Nephron (organoid): ENCODE measurements at regions not wholly inside any gene's neighbourhood (a gene's known extent, or its start where the extent isn't known, plus 50 kb on each side); places are given as distances from the start of the nearest gene placed in this dataset.

Source experiments
- H3K27ac Mint-ChIP-seq, 3 experiments: 2 replicates each; pipeline ENCODE4 v1.8.0; 2020; ENCODE audit warnings: mixed read lengths in 3 of 3, mild to moderate bottlenecking in 2 of 3, moderate library complexity in 1 of 3
- H3K27me3 Mint-ChIP-seq: 2 replicates; pipeline ENCODE4 v1.8.0; 2021; ENCODE audit warnings: low read depth, mild to moderate bottlenecking, moderate library complexity, mixed read lengths
- H3K36me3 Mint-ChIP-seq: 2 replicates; pipeline ENCODE4 v1.8.0; 2020; ENCODE audit warnings: low read depth, mixed read lengths
- H3K4me1 Mint-ChIP-seq: 2 replicates; pipeline ENCODE4 v1.8.0; 2020; ENCODE audit warnings: mixed read lengths
- H3K4me3 Mint-ChIP-seq, 3 experiments: 2 replicates each; pipeline ENCODE4 v1.8.0; 2020; ENCODE audit warnings: mild to moderate bottlenecking in 3 of 3, mixed read lengths in 3 of 3, moderate library complexity in 2 of 3
- H3K9me3 Mint-ChIP-seq: 2 replicates; pipeline ENCODE4 v1.8.0; 2020; ENCODE audit warnings: mixed read lengths
- TF ChIP-seq, protein P1 (sequence below), 3 experiments: fragments of 200-600 bp; sonication (generic); IDR thresholded peaks; one replicate each; pipeline ENCODE4 v1.5.0; 2021; ENCODE audit warnings: antibody characterized with exemption in 3 of 3; ENCODE audit not compliant: unreplicated experiment in 3 of 3

DNA sequence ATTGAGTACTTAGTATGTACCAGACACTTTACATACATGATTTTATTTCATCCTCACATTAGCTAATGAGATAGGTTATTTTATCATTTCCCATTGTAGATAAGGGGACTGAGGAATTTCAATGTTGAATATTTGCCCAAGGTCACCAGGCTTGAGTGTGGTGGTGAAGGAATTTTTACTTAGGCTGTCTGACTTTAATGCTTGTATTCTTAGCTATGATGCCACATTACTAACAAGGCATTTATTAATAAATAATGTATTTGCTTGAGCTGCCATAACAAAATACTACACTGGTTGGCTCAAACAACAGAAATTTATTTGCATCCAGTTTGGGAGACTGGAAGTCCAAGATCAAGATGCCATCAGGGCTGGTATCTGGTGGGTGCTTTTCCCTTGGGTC lies 250.9 kb downstream of the GPD2 start:
- H3K27ac Mint-ChIP-seq, result no peak overlapping the region
- no peaks in the 10 kb centered on the region for H3K9me3 Mint-ChIP-seq
- no peaks in the 10 kb centered on the region for H3K27me3 Mint-ChIP-seq
- H3K4me3 Mint-ChIP-seq, result no peak overlapping the region
- H3K36me3 Mint-ChIP-seq, result no peaks in the 10 kb centered on the region
- TF ChIP-seq, protein P1, sequence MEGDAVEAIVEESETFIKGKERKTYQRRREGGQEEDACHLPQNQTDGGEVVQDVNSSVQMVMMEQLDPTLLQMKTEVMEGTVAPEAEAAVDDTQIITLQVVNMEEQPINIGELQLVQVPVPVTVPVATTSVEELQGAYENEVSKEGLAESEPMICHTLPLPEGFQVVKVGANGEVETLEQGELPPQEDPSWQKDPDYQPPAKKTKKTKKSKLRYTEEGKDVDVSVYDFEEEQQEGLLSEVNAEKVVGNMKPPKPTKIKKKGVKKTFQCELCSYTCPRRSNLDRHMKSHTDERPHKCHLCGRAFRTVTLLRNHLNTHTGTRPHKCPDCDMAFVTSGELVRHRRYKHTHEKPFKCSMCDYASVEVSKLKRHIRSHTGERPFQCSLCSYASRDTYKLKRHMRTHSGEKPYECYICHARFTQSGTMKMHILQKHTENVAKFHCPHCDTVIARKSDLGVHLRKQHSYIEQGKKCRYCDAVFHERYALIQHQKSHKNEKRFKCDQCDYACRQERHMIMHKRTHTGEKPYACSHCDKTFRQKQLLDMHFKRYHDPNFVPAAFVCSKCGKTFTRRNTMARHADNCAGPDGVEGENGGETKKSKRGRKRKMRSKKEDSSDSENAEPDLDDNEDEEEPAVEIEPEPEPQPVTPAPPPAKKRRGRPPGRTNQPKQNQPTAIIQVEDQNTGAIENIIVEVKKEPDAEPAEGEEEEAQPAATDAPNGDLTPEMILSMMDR (IDR thresholded peaks at IDR 0.05; ENCODE audit: unreplicated experiment in 3 of 3), result no peak
- no peaks in the 10 kb centered on the region for H3K4me1 Mint-ChIP-seq

DNA sequence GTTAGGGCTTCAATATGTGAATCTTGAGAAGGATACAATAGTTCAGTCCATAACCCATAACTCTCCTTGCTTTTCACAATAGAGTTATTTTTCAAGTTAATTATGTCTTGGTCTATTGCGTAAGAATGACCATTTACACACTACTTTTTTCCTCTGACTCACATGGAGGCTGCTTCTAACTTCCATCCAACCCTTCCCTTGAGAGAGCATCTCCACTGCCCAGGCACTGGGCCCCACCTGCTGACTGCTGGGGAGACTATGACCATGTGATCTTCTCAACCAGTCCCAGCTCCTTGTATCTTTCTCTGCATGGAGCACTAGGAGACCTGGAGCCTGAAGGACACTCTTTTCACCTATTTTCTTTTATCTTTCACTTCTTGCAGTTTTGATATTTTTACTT lies 251.5 kb downstream of the GPD2 start:
- Mint-ChIP-seq H3K4me3 (no peak overlapping the region), H3K27me3 (no peaks in the 10 kb centered on the region), H3K4me1 (no peaks in the 10 kb centered on the region), H3K36me3 (no peaks in the 10 kb centered on the region), H3K27ac (no peak overlapping the region), H3K9me3 (no peaks in the 10 kb centered on the region)
- TF ChIP-seq, protein P1 (IDR thresholded peaks at IDR 0.05; ENCODE audit: unreplicated experiment in 3 of 3), result no peak

DNA sequence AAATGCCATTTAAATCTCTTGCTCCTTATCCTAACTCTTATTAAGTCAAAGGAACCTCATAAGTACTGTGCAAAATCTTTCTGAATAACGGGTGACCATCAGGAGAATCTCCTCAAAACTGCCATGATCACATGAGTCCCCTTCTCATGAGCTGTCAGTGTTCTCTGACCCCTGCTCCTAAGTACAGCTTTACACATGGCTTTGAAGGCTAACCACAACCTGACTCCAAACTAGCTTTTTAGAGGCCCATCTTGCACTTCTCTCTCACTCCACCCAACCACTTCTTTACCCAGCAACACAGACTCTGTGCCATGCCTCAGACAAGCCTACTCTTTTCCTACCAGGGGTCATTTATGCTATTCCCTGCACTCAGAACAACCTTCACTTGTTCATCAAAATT lies 253.8 kb downstream of the GPD2 start:
- Mint-ChIP-seq H3K9me3 (no peaks in the 10 kb centered on the region), H3K4me1 (no peaks in the 10 kb centered on the region)

GRCh38 chr2:156691014-156691413 lies 254.8 kb downstream of the GPD2 start:
- no peak overlapping the region for H3K27ac Mint-ChIP-seq
- H3K4me1 Mint-ChIP-seq, result no peaks in the 10 kb centered on the region
- TF ChIP-seq, protein P1 (IDR thresholded peaks at IDR 0.05; ENCODE audit: unreplicated experiment in 3 of 3), result no peak
- H3K9me3 Mint-ChIP-seq, result no peaks in the 10 kb centered on the region
- H3K4me3 Mint-ChIP-seq, result no peak overlapping the region
- no peaks in the 10 kb centered on the region for H3K36me3 Mint-ChIP-seq
- H3K27me3 Mint-ChIP-seq, result no peaks in the 10 kb centered on the region

More for the DNA sequence above, 253.8 kb downstream of the GPD2 start:
- H3K27ac Mint-ChIP-seq, result no peak overlapping the region
- no peaks in the 10 kb centered on the region for H3K27me3 Mint-ChIP-seq
- H3K4me3 Mint-ChIP-seq, result no peak overlapping the region
- TF ChIP-seq, protein P1 (IDR thresholded peaks at IDR 0.05; ENCODE audit: unreplicated experiment in 3 of 3), result no peak
- no peaks in the 10 kb centered on the region for H3K36me3 Mint-ChIP-seq

- TF ChIP-seq, protein P1 (IDR thresholded peaks at IDR 0.05; ENCODE audit: unreplicated experiment in 3 of 3), result no peak
- Mint-ChIP-seq H3K27me3 (no peaks in the 10 kb centered on the region), H3K36me3 (no peaks in the 10 kb centered on the region), H3K4me3 (no peak overlapping the region), H3K27ac (no peak overlapping the region), H3K4me1 (no peaks in the 10 kb centered on the region), H3K9me3 (no peaks in the 10 kb centered on the region)
These were observed 258.8 kb downstream of the GPD2 start for GRCh38 chr2:156695020-156695419.

GRCh38 chr2:156695595-156695994 lies 259.4 kb downstream of the GPD2 start:
- H3K27me3 Mint-ChIP-seq, result no peaks in the 10 kb centered on the region
- H3K27ac Mint-ChIP-seq, result no peak overlapping the region
- no peak overlapping the region for H3K4me3 Mint-ChIP-seq
- no peaks in the 10 kb centered on the region for H3K36me3 Mint-ChIP-seq
- H3K4me1 Mint-ChIP-seq, result no peaks in the 10 kb centered on the region
- no peaks in the 10 kb centered on the region for H3K9me3 Mint-ChIP-seq
- TF ChIP-seq, protein P1 (IDR thresholded peaks at IDR 0.05; ENCODE audit: unreplicated experiment in 3 of 3), result no peak
